ENCODE measurements at regions not wholly inside any gene's neighbourhood (a gene's known extent, or its start where the extent isn't known, plus 50 kb on each side); places are given as distances from the start of the nearest gene placed in this dataset.
A peak's percentile ranks its signal among the peaks of the same experiment; 100 is the strongest.
"Not testable (repeated sequence)": the region's sequence is repeated elsewhere in the genome, so short reads cannot be mapped to it uniquely, and the experiment has no call there.

- H3K4me1 Mint-ChIP-seq (ENCODE audit: low read depth, unreplicated experiment); H3K4me3 Mint-ChIP-seq (ENCODE audit: low read depth, unreplicated experiment); H3K27ac Mint-ChIP-seq (ENCODE audit: unreplicated experiment); CTCF ChIA-PET; DNase-seq; H3K9me3 Mint-ChIP-seq (ENCODE audit: low read depth, unreplicated experiment); H3K36me3 Mint-ChIP-seq (ENCODE audit: insufficient read depth, unreplicated experiment); intact Hi-C loops (cut with micrococcal nuclease; ENCODE audit: unreplicated experiment); BruUV-seq (replicated peaks): not testable (repeated sequence)
- peaks cover 77% of the 10 kb centered on the region for H3K27me3 Mint-ChIP-seq (ENCODE audit: unreplicated experiment)
Observed at GRCh38 chr1:147103416-147104155, 68.7 kb downstream of the PRKAB2 start.

GRCh38 chr1:147099192-147099591 is 73.1 kb downstream of the PRKAB2 start:
- Mint-ChIP-seq H3K27me3 (ENCODE audit: unreplicated experiment) (peaks cover 61% of the 10 kb centered on the region), H3K36me3 (ENCODE audit: insufficient read depth, unreplicated experiment) (no peaks in the 10 kb centered on the region), H3K9me3 (ENCODE audit: low read depth, unreplicated experiment) (no peaks in the 10 kb centered on the region), H3K4me3 (ENCODE audit: low read depth, unreplicated experiment) (no peak overlapping the region), H3K27ac (ENCODE audit: unreplicated experiment) (no peak overlapping the region), H3K4me1 (ENCODE audit: low read depth, unreplicated experiment) (no peaks in the 10 kb centered on the region)
- intact Hi-C loops (cut with micrococcal nuclease; ENCODE audit: unreplicated experiment), result loop anchor here (5.0 kb wide), 1 partner anchor 143 kb away; the partner anchor contains the start of gene CHD1L
- no TSS peak for BruUV-seq (replicated peaks)
- CTCF ChIA-PET, result no interaction called here
- DNase-seq, result no peak
- no peak for TF ChIP-seq CTCF (IDR thresholded peaks at IDR 0.05; ENCODE audit: unreplicated experiment)

GRCh38 chr1:147098338-147098973 is 73.8 kb downstream of the PRKAB2 start:
- CTCF ChIA-PET; H3K4me1 Mint-ChIP-seq (ENCODE audit: low read depth, unreplicated experiment); H3K4me3 Mint-ChIP-seq (ENCODE audit: low read depth, unreplicated experiment); H3K27ac Mint-ChIP-seq (ENCODE audit: unreplicated experiment); H3K9me3 Mint-ChIP-seq (ENCODE audit: low read depth, unreplicated experiment); BruUV-seq (replicated peaks); H3K36me3 Mint-ChIP-seq (ENCODE audit: insufficient read depth, unreplicated experiment): not testable (repeated sequence)
- peaks cover 54% of the 10 kb centered on the region for H3K27me3 Mint-ChIP-seq (ENCODE audit: unreplicated experiment)
- TF ChIP-seq CTCF (IDR thresholded peaks at IDR 0.05; ENCODE audit: unreplicated experiment), result peak; percentile 64
- intact Hi-C loops (cut with micrococcal nuclease; ENCODE audit: unreplicated experiment), result loop anchor here (5.0 kb wide), 1 partner anchor 144 kb away; the partner anchor contains the start of gene CHD1L
- peak; percentile 62 for DNase-seq

GRCh38 chr1:147095691-147096090 is 76.6 kb downstream of the PRKAB2 start:
- intact Hi-C loops (cut with micrococcal nuclease; ENCODE audit: unreplicated experiment), result loop anchor here (5.0 kb wide), 1 partner anchor 147 kb away; the partner anchor contains the start of gene CHD1L
- no peak for DNase-seq
- TF ChIP-seq CTCF (IDR thresholded peaks at IDR 0.05; ENCODE audit: unreplicated experiment), result no peak
- no peaks in the 10 kb centered on the region for H3K9me3 Mint-ChIP-seq (ENCODE audit: low read depth, unreplicated experiment)
- H3K4me1 Mint-ChIP-seq (ENCODE audit: low read depth, unreplicated experiment), result no peaks in the 10 kb centered on the region
- no peaks in the 10 kb centered on the region for H3K36me3 Mint-ChIP-seq (ENCODE audit: insufficient read depth, unreplicated experiment)
- CTCF ChIA-PET, result no interaction called here
- H3K4me3 Mint-ChIP-seq (ENCODE audit: low read depth, unreplicated experiment), result no peak overlapping the region
- no peak overlapping the region for H3K27ac Mint-ChIP-seq (ENCODE audit: unreplicated experiment)
- BruUV-seq (replicated peaks), result no TSS peak
- peaks cover 41% of the 10 kb centered on the region for H3K27me3 Mint-ChIP-seq (ENCODE audit: unreplicated experiment)

- Mint-ChIP-seq H3K4me1 (ENCODE audit: low read depth, unreplicated experiment) (peaks cover 8% of the 10 kb centered on the region), H3K27me3 (ENCODE audit: unreplicated experiment) (peaks cover 43% of the 10 kb centered on the region), H3K36me3 (ENCODE audit: insufficient read depth, unreplicated experiment) (no peaks in the 10 kb centered on the region), H3K27ac (ENCODE audit: unreplicated experiment) (no peak overlapping the region), H3K9me3 (ENCODE audit: low read depth, unreplicated experiment) (no peaks in the 10 kb centered on the region), H3K4me3 (ENCODE audit: low read depth, unreplicated experiment) (no peak overlapping the region)
- BruUV-seq (replicated peaks), result no TSS peak
- TF ChIP-seq CTCF (IDR thresholded peaks at IDR 0.05; ENCODE audit: unreplicated experiment), result no peak
- DNase-seq, result no peak
- intact Hi-C loops (cut with micrococcal nuclease; ENCODE audit: unreplicated experiment), result no loop called here
- CTCF ChIA-PET, result no interaction called here
Observed at GRCh38 chr1:147091801-147092200, 80.5 kb downstream of the PRKAB2 start.
